GM18870 (cell line): ENCODE measurements at regions not wholly inside any gene's neighbourhood (a gene's known extent, or its start where the extent isn't known, plus 50 kb on each side); places are given as distances from the start of the nearest gene placed in this dataset.
"Not testable (repeated sequence)": the region's sequence is repeated elsewhere in the genome, so short reads cannot be mapped to it uniquely, and the experiment has no call there.

Experiments used
- ATAC-seq: cut with Tn5 transposase; IDR thresholded peaks from one replicate; pipeline ENCODE4 v1.9.1; 2021; ENCODE audit warnings: moderate library complexity; ENCODE audit not compliant: unreplicated experiment

GRCh38 chr11:86167499-86168164 is 76.9 kb upstream of the EED start:
- ATAC-seq = no peak

DNA sequence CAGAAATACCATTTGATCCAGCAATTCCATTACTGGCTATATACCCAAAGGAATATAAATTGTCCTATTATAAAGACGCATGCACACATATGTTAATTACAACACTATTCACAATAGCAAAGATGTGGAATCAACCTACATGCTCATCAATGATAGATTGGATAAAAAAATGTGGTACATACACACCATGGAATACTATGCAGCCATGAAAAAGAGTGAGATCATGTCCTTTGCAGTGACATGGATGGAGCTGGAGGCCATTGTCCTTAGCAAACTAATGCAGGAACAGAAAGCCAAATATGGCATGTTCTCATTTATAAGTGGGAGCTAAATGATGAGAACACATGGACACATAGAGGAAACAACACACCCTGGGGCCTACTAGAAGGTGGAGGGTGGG is 78.3 kb upstream of the EED start:
- not testable (repeated sequence) for ATAC-seq

GRCh38 chr11:86164106-86164505 is 80.4 kb upstream of the EED start:
- ATAC-seq = no peak

- ATAC-seq = not testable (repeated sequence)
Observed at GRCh38 chr11:86163221-86163876, 81.2 kb upstream of the EED start.

GRCh38 chr11:86162239-86162638 is 82.3 kb upstream of the EED start:
- no peak for ATAC-seq

DNA sequence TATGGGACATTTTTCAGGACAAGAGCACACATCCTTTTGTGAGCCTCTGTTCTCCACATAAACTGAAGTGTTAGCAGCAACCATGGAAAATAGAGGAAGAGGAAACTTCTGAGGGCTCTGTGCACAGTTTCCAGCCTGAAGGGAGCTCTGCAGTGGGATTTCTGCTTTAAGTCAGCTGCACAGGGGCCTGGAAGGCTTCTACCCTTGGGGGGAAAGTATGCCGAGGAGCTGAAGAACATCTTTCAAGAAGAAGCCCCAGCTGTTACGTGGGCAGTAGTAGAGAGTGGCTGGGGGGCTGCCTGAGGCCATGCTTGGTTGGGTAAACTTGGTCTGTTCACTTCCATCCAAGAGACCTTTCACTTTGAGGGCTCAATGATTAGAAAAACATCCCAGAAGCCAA is 82.7 kb upstream of the EED start:
- ATAC-seq = no peak

GRCh38 chr11:86161336-86161735 is 83.2 kb upstream of the EED start:
- no peak for ATAC-seq

DNA sequence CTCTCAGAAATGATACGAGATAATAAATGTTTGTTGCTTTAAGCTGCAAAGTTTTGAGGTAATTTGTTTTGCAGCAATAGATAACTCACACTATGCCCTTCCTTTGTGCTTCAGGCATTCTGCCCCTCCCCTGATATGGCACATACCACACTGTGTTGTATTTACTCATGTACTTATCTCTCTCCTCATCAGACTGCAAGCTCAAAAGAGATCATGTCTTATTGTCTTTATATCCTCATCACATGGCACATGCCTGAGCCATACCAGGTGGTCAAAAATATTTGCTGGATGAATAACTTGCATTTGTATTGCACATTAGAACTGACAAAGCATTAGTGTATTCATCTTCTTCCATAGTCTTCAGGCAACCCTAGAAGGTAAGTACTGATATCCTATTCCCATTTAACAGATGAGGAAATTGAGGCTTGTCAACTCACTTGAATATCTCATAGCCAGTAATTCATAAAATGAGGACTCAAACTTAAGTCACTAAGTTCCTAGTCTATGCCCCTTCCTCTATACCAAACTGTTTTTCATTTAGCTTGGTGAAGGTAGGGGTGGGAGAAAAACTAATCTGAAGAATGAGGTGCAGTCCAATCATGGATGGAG is 83.9 kb upstream of the EED start:
- no peak for ATAC-seq

DNA sequence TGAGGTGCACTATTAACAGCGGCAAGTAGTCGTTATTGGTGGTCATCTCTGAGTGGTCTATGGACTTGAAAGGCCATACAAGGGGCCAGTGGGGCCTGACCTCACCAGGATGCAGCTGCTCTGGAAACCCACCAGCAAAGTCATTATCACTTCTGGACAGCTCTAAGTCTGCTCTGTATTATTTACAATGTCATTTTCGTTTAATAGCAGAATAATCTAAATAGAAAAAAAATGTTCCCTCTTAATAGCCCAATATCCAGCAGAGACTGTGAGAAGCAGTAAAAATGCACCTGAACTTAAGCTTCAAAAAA is 85.0 kb upstream of the EED start:
- ATAC-seq = peak; percentile 9

- ATAC-seq = no peak
Observed at GRCh38 chr11:86158704-86159580, 85.6 kb upstream of the EED start.

- no peak for ATAC-seq
Observed at GRCh38 chr11:86157797-86158378, 86.7 kb upstream of the EED start.

- ATAC-seq = no peak
Observed at GRCh38 chr11:86156397-86156955, 87.6 kb upstream of the PICALM start.

- ATAC-seq = no peak
Observed at GRCh38 chr11:86155200-86155844, 86.4 kb upstream of the PICALM start.

- ATAC-seq = no peak
Observed at GRCh38 chr11:86153439-86153838, 84.6 kb upstream of the PICALM start.

DNA sequence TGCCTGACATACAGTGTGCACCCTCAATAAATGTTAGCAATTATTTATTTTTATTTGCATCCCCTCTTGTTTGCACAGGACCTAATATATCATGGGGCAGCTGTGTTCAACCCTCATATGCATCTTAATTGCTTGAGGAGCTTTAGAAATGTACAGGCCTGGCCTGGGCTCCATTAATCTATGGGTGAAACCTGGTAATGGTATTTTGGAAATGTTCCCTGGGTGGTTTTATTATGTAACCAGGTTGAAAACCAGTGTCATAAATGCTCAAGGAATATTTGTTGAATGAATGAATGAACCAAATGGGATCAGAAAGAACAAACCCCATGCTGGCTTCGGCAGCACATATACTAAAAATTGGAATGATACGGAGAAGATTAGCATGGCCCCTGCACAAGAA is 84.0 kb upstream of the PICALM start:
- ATAC-seq = no peak

DNA sequence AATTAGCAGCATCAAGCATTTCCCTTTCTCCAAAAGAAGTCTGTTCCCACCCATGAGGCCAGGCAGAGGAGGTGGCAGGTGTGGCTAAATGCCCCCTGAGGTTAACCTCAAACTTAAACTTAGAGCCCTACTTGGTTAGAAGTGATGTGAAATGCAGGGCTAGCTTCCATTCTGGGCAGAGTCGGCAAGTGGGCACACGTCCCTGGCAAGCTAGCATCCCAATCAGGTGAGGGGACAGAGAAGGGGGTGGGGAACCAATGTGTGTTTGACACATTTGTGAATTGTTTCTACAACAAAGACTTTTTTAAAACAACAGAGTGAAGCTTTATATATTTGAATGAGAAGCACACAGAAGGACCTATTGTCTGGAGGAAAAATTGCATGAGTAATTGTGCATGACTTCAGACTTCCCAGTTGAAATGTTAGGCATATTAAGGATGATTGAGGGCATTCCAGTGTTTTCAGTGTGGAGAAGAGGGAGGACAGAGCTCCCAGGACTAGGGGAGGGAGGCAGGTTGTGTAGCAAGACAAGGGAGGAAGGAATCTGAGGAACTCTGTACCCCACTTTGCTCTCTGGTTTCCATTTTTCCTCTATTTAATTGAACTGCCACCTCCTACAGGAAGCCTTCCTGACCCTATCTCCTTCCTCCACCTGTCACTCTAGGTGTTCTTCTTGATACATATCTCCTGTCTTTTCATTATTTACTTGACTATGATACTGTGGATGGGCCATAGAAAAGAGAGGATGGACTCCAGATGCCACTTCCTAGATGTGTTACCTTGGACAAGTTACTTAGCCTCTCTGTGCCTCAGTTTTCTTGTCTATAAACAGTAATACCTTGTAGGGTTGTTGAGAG is 83.3 kb upstream of the PICALM start:
- peak; percentile 38 for ATAC-seq

- ATAC-seq = peak; percentile 47
Observed at GRCh38 chr11:86151174-86152005, 82.5 kb upstream of the PICALM start.

DNA sequence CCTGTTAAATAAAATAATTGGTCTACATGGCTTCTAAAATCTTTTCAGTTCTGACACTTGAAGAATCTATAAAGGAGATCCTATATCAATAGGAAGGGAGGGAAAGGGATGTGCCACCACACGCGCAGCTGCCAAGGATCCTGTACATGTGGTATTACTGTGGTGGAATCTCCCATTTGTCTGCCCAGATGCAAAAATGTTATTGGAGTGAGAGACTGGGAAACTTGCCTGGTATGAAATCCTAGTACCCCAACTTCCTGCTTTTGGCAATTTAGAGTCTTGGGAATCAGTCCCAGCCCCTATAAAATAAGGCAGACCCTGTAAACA is 81.9 kb upstream of the PICALM start:
- ATAC-seq = no peak

GRCh38 chr11:86149792-86150191 is 80.9 kb upstream of the PICALM start:
- ATAC-seq = no peak
